C4-2B (cell line): ENCODE measurements at regions not wholly inside any gene's neighbourhood (a gene's known extent, or its start where the extent isn't known, plus 50 kb on each side); places are given as distances from the start of the nearest gene placed in this dataset.

ENCODE experiments used
- ZFX ChIP-seq: fragments of 450-650 bp; IDR thresholded peaks from 2 replicates; pipeline ENCODE4 v1.6.1; 2017
- TF ChIP-seq, protein P1 (sequence below): fragments of 450-650 bp; conservative IDR thresholded peaks from 2 replicates; pipeline ENCODE4 v1.5.1; 2017; ENCODE audit warnings: mild to moderate bottlenecking

DNA sequence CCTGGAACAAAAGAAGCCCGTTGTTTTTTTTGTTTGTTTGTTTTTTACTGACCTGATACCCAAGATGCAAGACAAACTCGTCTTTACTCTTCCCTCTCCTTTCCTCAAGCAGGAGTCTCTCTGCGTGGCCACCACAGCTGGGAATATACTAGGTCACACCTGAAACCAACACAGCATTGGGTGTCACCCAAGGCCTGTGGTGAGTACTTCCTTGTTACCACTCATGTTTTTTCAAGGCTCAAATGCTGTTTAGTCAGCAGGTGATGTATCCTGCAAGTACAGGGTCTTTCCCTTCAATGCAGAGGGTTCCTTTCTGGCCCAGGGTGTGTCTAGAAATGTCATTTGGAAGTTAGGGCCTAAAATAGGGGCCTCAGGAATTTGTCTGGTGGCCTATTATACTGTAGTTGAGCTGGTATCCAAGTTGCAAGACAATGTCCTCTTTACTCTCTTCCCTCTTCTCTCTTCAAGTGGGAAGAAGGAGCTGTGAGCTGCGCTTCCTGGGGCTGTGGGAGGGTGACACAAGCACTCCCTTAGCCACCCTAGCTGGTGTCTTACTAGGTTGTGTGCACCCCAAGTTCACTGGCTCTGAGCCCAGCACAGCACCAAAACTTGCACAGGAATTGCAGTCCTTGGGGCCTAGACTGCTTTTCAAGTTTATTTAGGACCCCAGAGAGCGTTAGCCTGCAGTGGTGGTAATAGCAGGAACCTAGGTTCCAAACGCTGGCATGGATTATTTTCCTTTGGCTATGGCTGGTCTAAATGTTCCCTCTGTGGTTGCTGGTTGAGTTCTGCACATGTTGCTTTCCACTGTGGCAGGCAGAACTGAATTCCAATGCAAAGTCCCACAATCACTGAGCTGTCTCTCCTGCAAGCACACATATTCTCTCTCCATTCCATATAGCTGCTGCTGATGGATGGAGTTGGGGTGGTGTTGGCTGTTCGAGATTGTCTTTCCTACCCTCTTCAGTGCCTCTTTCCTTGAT is 91.4 kb upstream of the LYPLAL1 start:
- TF ChIP-seq, protein P1, sequence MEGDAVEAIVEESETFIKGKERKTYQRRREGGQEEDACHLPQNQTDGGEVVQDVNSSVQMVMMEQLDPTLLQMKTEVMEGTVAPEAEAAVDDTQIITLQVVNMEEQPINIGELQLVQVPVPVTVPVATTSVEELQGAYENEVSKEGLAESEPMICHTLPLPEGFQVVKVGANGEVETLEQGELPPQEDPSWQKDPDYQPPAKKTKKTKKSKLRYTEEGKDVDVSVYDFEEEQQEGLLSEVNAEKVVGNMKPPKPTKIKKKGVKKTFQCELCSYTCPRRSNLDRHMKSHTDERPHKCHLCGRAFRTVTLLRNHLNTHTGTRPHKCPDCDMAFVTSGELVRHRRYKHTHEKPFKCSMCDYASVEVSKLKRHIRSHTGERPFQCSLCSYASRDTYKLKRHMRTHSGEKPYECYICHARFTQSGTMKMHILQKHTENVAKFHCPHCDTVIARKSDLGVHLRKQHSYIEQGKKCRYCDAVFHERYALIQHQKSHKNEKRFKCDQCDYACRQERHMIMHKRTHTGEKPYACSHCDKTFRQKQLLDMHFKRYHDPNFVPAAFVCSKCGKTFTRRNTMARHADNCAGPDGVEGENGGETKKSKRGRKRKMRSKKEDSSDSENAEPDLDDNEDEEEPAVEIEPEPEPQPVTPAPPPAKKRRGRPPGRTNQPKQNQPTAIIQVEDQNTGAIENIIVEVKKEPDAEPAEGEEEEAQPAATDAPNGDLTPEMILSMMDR = no peak
- TF ChIP-seq ZFX = no peak
